GM18861 (cell line): ENCODE measurements at regions not wholly inside any gene's neighbourhood (a gene's known extent, or its start where the extent isn't known, plus 50 kb on each side); places are given as distances from the start of the nearest gene placed in this dataset.

Experiments
- ATAC-seq: cut with Tn5 transposase; IDR thresholded peaks from one replicate; pipeline ENCODE4 v1.9.1; 2021; ENCODE audit not compliant: unreplicated experiment

GRCh38 chr5:124922255-124922975 lies 176.0 kb upstream of the ZNF608 start:
- ATAC-seq, result no peak

- ATAC-seq, result no peak
Measured at GRCh38 chr5:124923131-124923530, 176.7 kb upstream of the ZNF608 start.

GRCh38 chr5:124924729-124925128 lies 178.3 kb upstream of the ZNF608 start:
- no peak for ATAC-seq

- no peak for ATAC-seq
Measured at GRCh38 chr5:124927735-124928134, 181.3 kb upstream of the ZNF608 start.

- ATAC-seq, result no peak
Measured at GRCh38 chr5:124929000-124929399, 182.6 kb upstream of the ZNF608 start.

GRCh38 chr5:124932791-124933600 lies 186.6 kb upstream of the ZNF608 start:
- no peak for ATAC-seq

- peak; percentile 69 for ATAC-seq
Measured at GRCh38 chr5:124935065-124935464, 188.6 kb upstream of the ZNF608 start.

- peak; percentile 42 for ATAC-seq
Measured at GRCh38 chr5:124936626-124936933, 190.1 kb upstream of the ZNF608 start.

GRCh38 chr5:124941051-124942049 lies 194.9 kb upstream of the ZNF608 start:
- ATAC-seq, result no peak

- no peak for ATAC-seq
Measured at GRCh38 chr5:124948062-124948753, 201.8 kb upstream of the ZNF608 start.

- no peak for ATAC-seq
Measured at GRCh38 chr5:124948754-124949275, 202.4 kb upstream of the ZNF608 start.

GRCh38 chr5:124949862-124950261 lies 203.4 kb upstream of the ZNF608 start:
- ATAC-seq, result no peak

GRCh38 chr5:124951105-124951504 lies 204.7 kb upstream of the ZNF608 start:
- ATAC-seq, result no peak

GRCh38 chr5:124951661-124952060 lies 205.2 kb upstream of the ZNF608 start:
- ATAC-seq, result peak; percentile 61

- peak; percentile 92 for ATAC-seq
Measured at GRCh38 chr5:124952079-124952478, 205.6 kb upstream of the ZNF608 start.

- ATAC-seq, result peak; percentile 45
Measured at GRCh38 chr5:124952566-124952965, 206.1 kb upstream of the ZNF608 start.

GRCh38 chr5:124954784-124955183 lies 208.3 kb upstream of the ZNF608 start:
- ATAC-seq, result no peak

- no peak for ATAC-seq
Measured at GRCh38 chr5:124956471-124957029, 210.1 kb upstream of the ZNF608 start.

- no peak for ATAC-seq
Measured at GRCh38 chr5:124957063-124957462, 210.6 kb upstream of the ZNF608 start.

- no peak for ATAC-seq
Measured at GRCh38 chr5:124960266-124960665, 213.8 kb upstream of the ZNF608 start.
